ENCODE measurements at regions not wholly inside any gene's neighbourhood (a gene's known extent, or its start where the extent isn't known, plus 50 kb on each side); places are given as distances from the start of the nearest gene placed in this dataset.

DNA sequence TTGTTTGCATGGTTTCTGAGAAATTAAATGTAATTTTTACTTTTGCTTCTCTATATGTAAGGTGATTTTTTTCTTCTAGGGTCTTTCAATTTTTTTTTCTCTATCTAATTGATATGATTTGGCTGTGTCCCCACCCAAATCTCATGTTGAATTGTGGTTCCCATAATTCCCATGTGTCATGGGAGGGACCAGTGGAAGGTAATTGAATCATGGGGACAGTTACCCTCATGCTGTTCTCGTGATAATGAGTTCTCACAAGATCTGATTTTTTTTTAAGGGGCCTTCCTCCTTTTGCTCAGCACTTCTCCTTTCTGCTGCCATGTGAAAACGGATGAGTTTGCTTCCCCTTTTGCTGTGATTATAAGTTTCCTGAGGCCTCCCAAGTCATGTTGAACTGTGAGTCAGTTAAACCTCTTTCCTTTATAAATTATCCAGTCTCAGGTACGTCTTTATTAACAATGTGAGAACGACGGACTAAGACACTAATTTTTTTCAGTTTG lies 150.8 kb downstream of the MTRR start:
- no peak overlapping the region for H3K9ac ChIP-seq (ENCODE audit: insufficient read depth, low read length)
- TF ChIP-seq, protein P1, sequence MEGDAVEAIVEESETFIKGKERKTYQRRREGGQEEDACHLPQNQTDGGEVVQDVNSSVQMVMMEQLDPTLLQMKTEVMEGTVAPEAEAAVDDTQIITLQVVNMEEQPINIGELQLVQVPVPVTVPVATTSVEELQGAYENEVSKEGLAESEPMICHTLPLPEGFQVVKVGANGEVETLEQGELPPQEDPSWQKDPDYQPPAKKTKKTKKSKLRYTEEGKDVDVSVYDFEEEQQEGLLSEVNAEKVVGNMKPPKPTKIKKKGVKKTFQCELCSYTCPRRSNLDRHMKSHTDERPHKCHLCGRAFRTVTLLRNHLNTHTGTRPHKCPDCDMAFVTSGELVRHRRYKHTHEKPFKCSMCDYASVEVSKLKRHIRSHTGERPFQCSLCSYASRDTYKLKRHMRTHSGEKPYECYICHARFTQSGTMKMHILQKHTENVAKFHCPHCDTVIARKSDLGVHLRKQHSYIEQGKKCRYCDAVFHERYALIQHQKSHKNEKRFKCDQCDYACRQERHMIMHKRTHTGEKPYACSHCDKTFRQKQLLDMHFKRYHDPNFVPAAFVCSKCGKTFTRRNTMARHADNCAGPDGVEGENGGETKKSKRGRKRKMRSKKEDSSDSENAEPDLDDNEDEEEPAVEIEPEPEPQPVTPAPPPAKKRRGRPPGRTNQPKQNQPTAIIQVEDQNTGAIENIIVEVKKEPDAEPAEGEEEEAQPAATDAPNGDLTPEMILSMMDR (conservative IDR thresholded peaks at IDR 0.05 in 1 of 2, IDR thresholded peaks at IDR 0.05 in 1 of 2; ENCODE audit: low read depth in 1 of 2, low read length in 2 of 2) = no peak
- no peak for TF ChIP-seq EZH2 (IDR thresholded peaks at IDR 0.05; ENCODE audit: low read length, missing control alignments)
- H3K4me2 ChIP-seq (ENCODE audit: extremely low read depth, insufficient read depth, low read length) = no peak overlapping the region
- no peaks in the 10 kb centered on the region for H3K79me2 ChIP-seq (ENCODE audit: control insufficient read depth, insufficient read depth, low read length)
- no peak overlapping the region for H3K27ac ChIP-seq (ENCODE audit: insufficient read depth, low read length)
- no peaks in the 10 kb centered on the region for H4K20me1 ChIP-seq (ENCODE audit: control insufficient read depth, extremely low read depth, insufficient read depth, low read length)
- no peaks in the 10 kb centered on the region for H3K27me3 ChIP-seq (ENCODE audit: control insufficient read depth, insufficient read depth, low read length)
- no peak for DNase-seq (ENCODE audit: low read depth in 2 of 2)
- no peaks in the 10 kb centered on the region for H3K4me1 ChIP-seq (ENCODE audit: control insufficient read depth, extremely low read depth, insufficient read depth, low read length)
- H3K36me3 ChIP-seq (ENCODE audit: control insufficient read depth, insufficient read depth, low read length) = no peaks in the 10 kb centered on the region
- no peak overlapping the region for H3K4me3 ChIP-seq (replicated peaks in 1 of 4; ENCODE audit: control extremely low read depth in 1 of 4, insufficient read depth in 1 of 4, low read depth in 3 of 4, low read length in 4 of 4)
- no peak overlapping the region for H2AFZ ChIP-seq (ENCODE audit: low read length)
- no peaks in the 10 kb centered on the region for H3K9me3 ChIP-seq (ENCODE audit: control insufficient read depth, insufficient read depth, low read depth, low read length)

DNA sequence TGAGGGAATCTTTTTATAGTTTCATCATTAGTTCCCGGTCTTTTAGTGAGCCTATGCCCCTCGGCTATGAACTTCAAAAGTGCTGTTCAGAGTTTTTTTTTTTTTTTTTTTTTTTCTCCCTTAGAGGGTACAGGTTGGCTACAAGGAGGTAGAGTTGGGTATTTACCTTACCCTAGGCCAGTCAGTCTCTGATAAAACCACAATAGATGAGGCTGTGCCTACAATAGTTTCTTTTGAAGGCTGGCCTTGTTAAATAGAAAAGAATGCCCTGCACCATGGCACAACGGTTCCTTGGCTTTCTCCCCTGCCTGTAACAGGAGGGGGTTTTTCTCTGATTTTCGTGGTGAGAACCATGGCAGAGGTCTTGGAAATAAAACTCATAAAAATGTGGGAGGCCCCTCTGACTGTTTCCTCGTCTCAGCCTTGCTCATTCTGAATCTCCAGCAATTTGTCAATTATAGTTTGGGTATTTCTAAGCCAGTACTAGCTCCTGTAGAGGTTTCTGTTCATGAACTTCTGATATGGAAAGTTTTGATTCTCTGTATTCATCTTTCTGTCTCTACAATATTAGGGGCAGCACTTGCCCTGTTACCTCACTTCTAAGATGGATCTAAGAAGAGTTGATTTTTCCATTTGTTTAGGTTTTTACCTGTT lies 152.0 kb downstream of the MTRR start:
- Histone ChIP-seq H3K27ac (ENCODE audit: insufficient read depth, low read length) (no peak overlapping the region), H3K36me3 (ENCODE audit: control insufficient read depth, insufficient read depth, low read length) (no peaks in the 10 kb centered on the region), H3K4me1 (ENCODE audit: control insufficient read depth, extremely low read depth, insufficient read depth, low read length) (no peaks in the 10 kb centered on the region), H3K9me3 (ENCODE audit: control insufficient read depth, insufficient read depth, low read depth, low read length) (no peaks in the 10 kb centered on the region), H3K79me2 (ENCODE audit: control insufficient read depth, insufficient read depth, low read length) (no peaks in the 10 kb centered on the region), H2AFZ (ENCODE audit: low read length) (no peak overlapping the region), H3K9ac (ENCODE audit: insufficient read depth, low read length) (no peak overlapping the region), H3K27me3 (ENCODE audit: control insufficient read depth, insufficient read depth, low read length) (no peaks in the 10 kb centered on the region), H4K20me1 (ENCODE audit: control insufficient read depth, extremely low read depth, insufficient read depth, low read length) (no peaks in the 10 kb centered on the region), H3K4me3 (replicated peaks in 1 of 4; ENCODE audit: control extremely low read depth in 1 of 4, insufficient read depth in 1 of 4, low read depth in 3 of 4, low read length in 4 of 4) (no peak overlapping the region), H3K4me2 (ENCODE audit: extremely low read depth, insufficient read depth, low read length) (no peak overlapping the region)
- TF ChIP-seq, protein P1 (conservative IDR thresholded peaks at IDR 0.05 in 1 of 2, IDR thresholded peaks at IDR 0.05 in 1 of 2; ENCODE audit: low read depth in 1 of 2, low read length in 2 of 2) = no peak
- no peak for TF ChIP-seq EZH2 (IDR thresholded peaks at IDR 0.05; ENCODE audit: low read length, missing control alignments)
- DNase-seq (ENCODE audit: low read depth in 2 of 2) = no peak

GRCh38 chr5:8028243-8028642 lies 159.3 kb downstream of the MTRR start:
- Histone ChIP-seq H2AFZ (ENCODE audit: low read length) (no peak overlapping the region), H3K27me3 (ENCODE audit: control insufficient read depth, insufficient read depth, low read length) (no peaks in the 10 kb centered on the region), H3K4me2 (ENCODE audit: extremely low read depth, insufficient read depth, low read length) (no peak overlapping the region), H3K79me2 (ENCODE audit: control insufficient read depth, insufficient read depth, low read length) (no peaks in the 10 kb centered on the region), H3K4me3 (replicated peaks in 1 of 4; ENCODE audit: control extremely low read depth in 1 of 4, insufficient read depth in 1 of 4, low read depth in 3 of 4, low read length in 4 of 4) (no peak overlapping the region), H3K9me3 (ENCODE audit: control insufficient read depth, insufficient read depth, low read depth, low read length) (no peaks in the 10 kb centered on the region), H4K20me1 (ENCODE audit: control insufficient read depth, extremely low read depth, insufficient read depth, low read length) (no peaks in the 10 kb centered on the region), H3K27ac (ENCODE audit: insufficient read depth, low read length) (no peak overlapping the region), H3K36me3 (ENCODE audit: control insufficient read depth, insufficient read depth, low read length) (no peaks in the 10 kb centered on the region), H3K4me1 (ENCODE audit: control insufficient read depth, extremely low read depth, insufficient read depth, low read length) (no peaks in the 10 kb centered on the region), H3K9ac (ENCODE audit: insufficient read depth, low read length) (no peak overlapping the region)
- TF ChIP-seq EZH2 (IDR thresholded peaks at IDR 0.05; ENCODE audit: low read length, missing control alignments) = no peak
- TF ChIP-seq, protein P1 (conservative IDR thresholded peaks at IDR 0.05 in 1 of 2, IDR thresholded peaks at IDR 0.05 in 1 of 2; ENCODE audit: low read depth in 1 of 2, low read length in 2 of 2) = no peak
- DNase-seq (ENCODE audit: low read depth in 2 of 2) = no peak

Data from fibroblast of lung (primary cell).